ENCODE measurements at regions not wholly inside any gene's neighbourhood (a gene's known extent, or its start where the extent isn't known, plus 50 kb on each side); places are given as distances from the start of the nearest gene placed in this dataset.

GRCh38 chr6:67608099-67608749, 1026.9 kb upstream of the ADGRB3 start:
- TF ChIP-seq MAX (IDR thresholded peaks at IDR 0.05) (no peak), USF1 (IDR thresholded peaks at IDR 0.05) (no peak), CREB1 (IDR thresholded peaks at IDR 0.05; ENCODE audit: low read depth) (no peak), TCF12 (IDR thresholded peaks at IDR 0.05; ENCODE audit: low read depth) (no peak), YY1 (IDR thresholded peaks at IDR 0.05; ENCODE audit: low read depth) (no peak)

GRCh38 chr6:67606906-67607828, 1027.9 kb upstream of the ADGRB3 start:
- no peak for TF ChIP-seq CREB1 (IDR thresholded peaks at IDR 0.05; ENCODE audit: low read depth)
- TF ChIP-seq YY1 (IDR thresholded peaks at IDR 0.05; ENCODE audit: low read depth), result no peak
- TF ChIP-seq NFIC (IDR thresholded peaks at IDR 0.05), result no peak
- no peak for TF ChIP-seq FOXM1 (IDR thresholded peaks at IDR 0.05; ENCODE audit: borderline replicate concordance, low read depth)
- TF ChIP-seq RAD21 (IDR thresholded peaks at IDR 0.05; ENCODE audit: low read depth), result no peak
- TF ChIP-seq ZBTB7A (IDR thresholded peaks at IDR 0.05; ENCODE audit: low read depth), result no peak

GRCh38 chr6:67594366-67594765, 1040.7 kb upstream of the ADGRB3 start:
- TF ChIP-seq TEAD4 (IDR thresholded peaks at IDR 0.05), result no peak
- TF ChIP-seq RAD21 (IDR thresholded peaks at IDR 0.05; ENCODE audit: low read depth), result no peak
- no peak for TF ChIP-seq EP300 (IDR thresholded peaks at IDR 0.05; ENCODE audit: borderline replicate concordance)
- TF ChIP-seq NFIC (IDR thresholded peaks at IDR 0.05), result no peak
- TF ChIP-seq ZBTB7A (IDR thresholded peaks at IDR 0.05; ENCODE audit: low read depth), result no peak
- no peak for TF ChIP-seq MAX (IDR thresholded peaks at IDR 0.05)
- no peak for TF ChIP-seq CEBPB (IDR thresholded peaks at IDR 0.05)
- TF ChIP-seq EGR1 (IDR thresholded peaks at IDR 0.05), result no peak
- TF ChIP-seq CREB1 (IDR thresholded peaks at IDR 0.05; ENCODE audit: low read depth), result no peak
- no peak for TF ChIP-seq FOXM1 (IDR thresholded peaks at IDR 0.05; ENCODE audit: borderline replicate concordance, low read depth)
- TF ChIP-seq USF1 (IDR thresholded peaks at IDR 0.05), result no peak

- TF ChIP-seq REST (IDR thresholded peaks at IDR 0.05; ENCODE audit: low read depth) (no peak), MAX (IDR thresholded peaks at IDR 0.05) (no peak), NFIC (IDR thresholded peaks at IDR 0.05) (no peak), CREB1 (IDR thresholded peaks at IDR 0.05; ENCODE audit: low read depth) (no peak), USF1 (IDR thresholded peaks at IDR 0.05) (no peak), YY1 (IDR thresholded peaks at IDR 0.05; ENCODE audit: low read depth) (no peak)
These were observed 1041.8 kb upstream of the ADGRB3 start for GRCh38 chr6:67593247-67593646.

- TF ChIP-seq EGR1 (IDR thresholded peaks at IDR 0.05) (no peak), REST (IDR thresholded peaks at IDR 0.05; ENCODE audit: low read depth) (no peak), TAF1 (IDR thresholded peaks at IDR 0.05; ENCODE audit: low read depth) (no peak), ZBTB7A (IDR thresholded peaks at IDR 0.05; ENCODE audit: low read depth) (no peak), MAX (IDR thresholded peaks at IDR 0.05) (no peak), EP300 (IDR thresholded peaks at IDR 0.05; ENCODE audit: borderline replicate concordance) (no peak), USF1 (IDR thresholded peaks at IDR 0.05) (no peak), TCF12 (IDR thresholded peaks at IDR 0.05; ENCODE audit: low read depth) (no peak), YY1 (IDR thresholded peaks at IDR 0.05; ENCODE audit: low read depth) (no peak), NFIC (IDR thresholded peaks at IDR 0.05) (no peak), FOXM1 (IDR thresholded peaks at IDR 0.05; ENCODE audit: borderline replicate concordance, low read depth) (no peak), CEBPB (IDR thresholded peaks at IDR 0.05) (no peak), TEAD4 (IDR thresholded peaks at IDR 0.05) (no peak)
These were observed 1043.2 kb upstream of the ADGRB3 start for GRCh38 chr6:67591910-67592309.
